H9 (cell line): ENCODE measurements at regions not wholly inside any gene's neighbourhood (a gene's known extent, or its start where the extent isn't known, plus 50 kb on each side); places are given as distances from the start of the nearest gene placed in this dataset.

Experiments
- DNase-seq: peaks from one replicate; pipeline ENCODE4 v3.0.0-alpha.2; 2017
- H2AFZ ChIP-seq: one replicate; pipeline ENCODE4 v1.6.1; 2013; ENCODE audit warnings: mild to moderate bottlenecking, low read length, control low read depth, moderate library complexity
- H2AK5ac ChIP-seq: 2 replicates; pipeline ENCODE4 v1.6.1; 2013; ENCODE audit warnings: low read length, control low read depth, mixed read lengths; ENCODE audit not compliant: insufficient read length
- H2BK120ac ChIP-seq: one replicate; pipeline ENCODE4 v1.6.1; 2013; ENCODE audit warnings: low read depth, mild to moderate bottlenecking, low read length, control low read depth, inconsistent platforms; ENCODE audit not compliant: poor library complexity, severe bottlenecking
- H2BK12ac ChIP-seq: 2 replicates; pipeline ENCODE4 v1.6.1; 2013; ENCODE audit warnings: low read length, control low read depth, mixed read lengths, low read depth; ENCODE audit not compliant: insufficient read length
- H2BK15ac ChIP-seq: 2 replicates; pipeline ENCODE4 v1.6.1; 2013; ENCODE audit warnings: low read depth, low read length, control low read depth
- H2BK20ac ChIP-seq: one replicate; pipeline ENCODE4 v1.6.1; 2013; ENCODE audit warnings: low read depth, mild to moderate bottlenecking, low read length, control low read depth, inconsistent platforms; ENCODE audit not compliant: poor library complexity, severe bottlenecking
- H2BK5ac ChIP-seq: 2 replicates; pipeline ENCODE4 v1.6.1; 2013; ENCODE audit warnings: low read length, control low read depth, mixed read lengths; ENCODE audit not compliant: insufficient read length
- H3K14ac ChIP-seq: 2 replicates; pipeline ENCODE4 v1.6.1; 2013; ENCODE audit warnings: low read length, control low read depth; ENCODE audit not compliant: insufficient read depth
- H3K18ac ChIP-seq: 2 replicates; pipeline ENCODE4 v1.6.1; 2013; ENCODE audit warnings: low read depth, mild to moderate bottlenecking, mixed read lengths, low read length, control low read depth; ENCODE audit not compliant: insufficient read length
- H3K23ac ChIP-seq: 2 replicates; pipeline ENCODE4 v1.6.1; 2013; ENCODE audit warnings: low read length, control low read depth, mixed read lengths, low read depth; ENCODE audit not compliant: insufficient read length
- H3K23me2 ChIP-seq: 2 replicates; pipeline ENCODE4 v1.6.1; 2013; ENCODE audit warnings: low read depth, mild to moderate bottlenecking, mixed read lengths, low read length, control low read depth; ENCODE audit not compliant: insufficient read length, poor library complexity, severe bottlenecking
- H3K27ac ChIP-seq: 2 replicates; pipeline ENCODE4 v1.5.1; 2013; ENCODE audit warnings: low read length, control low read depth, mixed read lengths, low read depth; ENCODE audit not compliant: insufficient read length
- H3K27me3 ChIP-seq: 2 replicates; pipeline ENCODE4 v1.6.1; 2013; ENCODE audit warnings: low read length, control low read depth, inconsistent platforms; ENCODE audit not compliant: insufficient read depth
- H3K4ac ChIP-seq: 2 replicates; pipeline ENCODE4 v1.6.1; 2013; ENCODE audit warnings: low read depth, mild to moderate bottlenecking, control low read depth, inconsistent platforms, low read length, moderate library complexity
- H3K4me1 ChIP-seq: 2 replicates; pipeline ENCODE4 v1.6.1; 2013; ENCODE audit warnings: low read length, control low read depth, inconsistent platforms; ENCODE audit not compliant: insufficient read depth
- H3K4me2 ChIP-seq: 2 replicates; pipeline ENCODE4 v1.6.1; 2013; ENCODE audit warnings: low read length, control low read depth, mixed read lengths; ENCODE audit not compliant: insufficient read length, insufficient read depth
- H3K56ac ChIP-seq: 2 replicates; pipeline ENCODE4 v1.6.1; 2013; ENCODE audit warnings: low read depth, mild to moderate bottlenecking, mixed read lengths, low read length, control low read depth; ENCODE audit not compliant: insufficient read length
- H3K79me1 ChIP-seq: 2 replicates; pipeline ENCODE4 v1.6.1; 2013; ENCODE audit warnings: low read depth, mild to moderate bottlenecking, moderate library complexity, low read length, control low read depth, inconsistent platforms; ENCODE audit not compliant: insufficient read depth, poor library complexity, severe bottlenecking
- H3K79me2 ChIP-seq: 2 replicates; pipeline ENCODE4 v1.6.1; 2013; ENCODE audit warnings: low read length, control low read depth, inconsistent platforms; ENCODE audit not compliant: insufficient read depth
- H3K9ac ChIP-seq: 2 replicates; pipeline ENCODE4 v1.6.1; 2013; ENCODE audit warnings: low read length, control low read depth, mixed read lengths; ENCODE audit not compliant: insufficient read length; ENCODE audit errors: extremely low read depth
- H3K9me3 ChIP-seq: one replicate; pipeline ENCODE4 v1.6.1; 2013; ENCODE audit warnings: low read depth, low read length, inconsistent platforms; ENCODE audit not compliant: control insufficient read depth
- H3T11ph ChIP-seq: one replicate; pipeline ENCODE4 v1.6.1; 2013; ENCODE audit warnings: mild to moderate bottlenecking, low read length, control low read depth, inconsistent platforms
- H4K20me1 ChIP-seq: one replicate; pipeline ENCODE4 v1.6.1; 2013; ENCODE audit not compliant: control insufficient read depth, insufficient read length, insufficient read depth
- H4K5ac ChIP-seq: 2 replicates; pipeline ENCODE4 v1.6.1; 2013; ENCODE audit warnings: low read depth, mild to moderate bottlenecking, mixed read lengths, low read length, control low read depth; ENCODE audit not compliant: insufficient read length
- H4K8ac ChIP-seq: replicated peaks from 2 replicates; pipeline ENCODE4 v1.6.1; 2013; ENCODE audit warnings: low read length, control low read depth, mixed read lengths, low read depth; ENCODE audit not compliant: insufficient read length
- H4K91ac ChIP-seq: 2 replicates; pipeline ENCODE4 v1.6.1; 2013; ENCODE audit warnings: low read depth, mild to moderate bottlenecking, moderate library complexity, mixed read lengths, low read length, control low read depth; ENCODE audit not compliant: insufficient read length
- H3K27ac Mint-ChIP-seq, 3 experiments: 2 replicates in 2 of 3; 3 replicates in 1 of 3; pipeline ENCODE4 v1.8.0; 2020 to 2021; ENCODE audit warnings: mixed read lengths in 3 of 3, mild to moderate bottlenecking in 1 of 3, moderate library complexity in 1 of 3
- H3K27me3 Mint-ChIP-seq: 2 replicates; pipeline ENCODE4 v1.8.0; 2021; ENCODE audit warnings: low read depth, mild to moderate bottlenecking, moderate library complexity, mixed read lengths
- H3K36me3 Mint-ChIP-seq, 3 experiments: 2 replicates in 2 of 3; 3 replicates in 1 of 3; pipeline ENCODE4 v1.8.0; 2020 to 2021; ENCODE audit warnings: low read depth in 3 of 3, mixed read lengths in 3 of 3; ENCODE audit not compliant: insufficient read depth in 1 of 3
- H3K4me1 Mint-ChIP-seq, 2 experiments: 2 replicates each; pipeline ENCODE4 v1.8.0; 2020; ENCODE audit warnings: mixed read lengths in 2 of 2
- H3K4me3 Mint-ChIP-seq, 2 experiments: 2 replicates in 1 of 2; 3 replicates in 1 of 2; pipeline ENCODE4 v1.8.0; 2020 to 2021; ENCODE audit warnings: mild to moderate bottlenecking in 2 of 2, mixed read lengths in 2 of 2, moderate library complexity in 1 of 2
- H3K9me3 Mint-ChIP-seq, 2 experiments: 2 replicates in 1 of 2; 3 replicates in 1 of 2; pipeline ENCODE4 v1.8.0; 2020; ENCODE audit warnings: mild to moderate bottlenecking in 2 of 2, mixed read lengths in 2 of 2, moderate library complexity in 1 of 2
- CTCF ChIP-seq: fragments of 200-600 bp; sonication (generic); conservative IDR thresholded peaks from 3 replicates; pipeline ENCODE4 v1.8.0; 2021; ENCODE audit warnings: antibody characterized with exemption, mild to moderate bottlenecking
- WGBS: extraction: QIAGEN DNeasy Blood & Tissue Kit; methylation state at CpG from one replicate; pipeline ENCODE4 v1.1.7; 2013; ENCODE audit warnings: missing lambda C conversion rate, low lambda C conversion rate, mixed read lengths; ENCODE audit not compliant: insufficient read length; ENCODE audit errors: extremely low coverage; 5-methylcytosine and 5-hydroxymethylcytosine counted together

GRCh38 chr11:34811858-34812257 lies 104.3 kb downstream of the APIP start:
- Histone ChIP-seq H3K79me2 (no peaks in the 10 kb centered on the region), H3K27ac (no peak overlapping the region), H2BK20ac (no peak overlapping the region), H2BK120ac (no peak overlapping the region), H3K23ac (no peak overlapping the region), H3K56ac (no peak overlapping the region), H2BK12ac (no peak overlapping the region), H2BK5ac (no peak overlapping the region), H3K4me1 (no peaks in the 10 kb centered on the region), H3K23me2 (no peaks in the 10 kb centered on the region), H3K9ac (no peak overlapping the region), H3K18ac (no peak overlapping the region), H4K20me1 (no peaks in the 10 kb centered on the region), H3K27me3 (no peaks in the 10 kb centered on the region), H4K5ac (no peak overlapping the region), H3K4me2 (no peak overlapping the region), H3T11ph (no peak overlapping the region), H3K14ac (no peak overlapping the region), H4K91ac (no peak overlapping the region), H3K4ac (no peak overlapping the region), H2BK15ac (no peak overlapping the region), H4K8ac (no peak overlapping the region), H2AFZ (no peak overlapping the region), H3K79me1 (no peaks in the 10 kb centered on the region), H2AK5ac (no peak overlapping the region), H3K9me3 (no peaks in the 10 kb centered on the region)
- Mint-ChIP-seq H3K27me3 (no peaks in the 10 kb centered on the region), H3K9me3 (peaks cover 7 to 12% of the 10 kb centered on the region in 2 experiments; a peak in 3 of 5 replicates), H3K36me3 (peaks cover 2 to 27% (median 16%) of the 10 kb centered on the region in 3 experiments; a peak in 6 of 7 replicates), H3K27ac (no peak overlapping the region), H3K4me1 (no peaks in the 10 kb centered on the region), H3K4me3 (no peak overlapping the region)
- no peak for DNase-seq
- no peak for TF ChIP-seq CTCF
- no CpG with 5 or more reads among the region's 3 CpGs for WGBS
